ENCODE measurements at regions not wholly inside any gene's neighbourhood (a gene's known extent, or its start where the extent isn't known, plus 50 kb on each side); places are given as distances from the start of the nearest gene placed in this dataset.
"Not testable (repeated sequence)": the region's sequence is repeated elsewhere in the genome, so short reads cannot be mapped to it uniquely, and the experiment has no call there.

GRCh38 chr21:6035474-6036155 lies 4485.8 kb upstream of the TPTE start:
- H3K4me1 Mint-ChIP-seq (ENCODE audit: low read depth); H3K4me3 Mint-ChIP-seq; H3K36me3 Mint-ChIP-seq (ENCODE audit: low read depth); DNase-seq; H3K27me3 Mint-ChIP-seq; H3K9me3 Mint-ChIP-seq; ATAC-seq; intact Hi-C loops (cut with micrococcal nuclease); CTCF ChIA-PET; POLR2A ChIA-PET; H3K27ac Mint-ChIP-seq: not testable (repeated sequence)

- CTCF ChIA-PET, H3K27ac Mint-ChIP-seq: not testable (repeated sequence)
Measured at GRCh38 chr21:6039224-6039623, 4482.2 kb upstream of the TPTE start.

GRCh38 chr21:6040095-6040494 lies 4481.3 kb upstream of the TPTE start:
- POLR2A ChIA-PET; H3K27ac Mint-ChIP-seq; DNase-seq; H3K4me3 Mint-ChIP-seq; CTCF ChIA-PET; H3K36me3 Mint-ChIP-seq (ENCODE audit: low read depth); H3K9me3 Mint-ChIP-seq; H3K27me3 Mint-ChIP-seq; ATAC-seq; intact Hi-C loops (cut with micrococcal nuclease); H3K4me1 Mint-ChIP-seq (ENCODE audit: low read depth): not testable (repeated sequence)

More at GRCh38 chr21:6039224-6039623, 4482.2 kb upstream of the TPTE start:
- DNase-seq; H3K4me1 Mint-ChIP-seq (ENCODE audit: low read depth); ATAC-seq; H3K27me3 Mint-ChIP-seq; H3K9me3 Mint-ChIP-seq; H3K36me3 Mint-ChIP-seq (ENCODE audit: low read depth); intact Hi-C loops (cut with micrococcal nuclease); POLR2A ChIA-PET; H3K4me3 Mint-ChIP-seq: not testable (repeated sequence)

- H3K36me3 Mint-ChIP-seq (ENCODE audit: low read depth); H3K4me3 Mint-ChIP-seq; intact Hi-C loops (cut with micrococcal nuclease); H3K9me3 Mint-ChIP-seq; POLR2A ChIA-PET; CTCF ChIA-PET; H3K27ac Mint-ChIP-seq; H3K27me3 Mint-ChIP-seq; H3K4me1 Mint-ChIP-seq (ENCODE audit: low read depth): not testable (repeated sequence)
- ATAC-seq (peak; percentile 94), DNase-seq (peak; percentile 0)
Measured at GRCh38 chr21:6043430-6044275, 4477.7 kb upstream of the TPTE start.

- H3K27me3 Mint-ChIP-seq; CTCF ChIA-PET; intact Hi-C loops (cut with micrococcal nuclease): not testable (repeated sequence)
Measured at GRCh38 chr21:6044695-6045094, 4476.7 kb upstream of the TPTE start.

GRCh38 chr21:6049930-6050329 lies 4471.5 kb upstream of the TPTE start:
- H3K9me3 Mint-ChIP-seq = not testable (repeated sequence)

More at GRCh38 chr21:6044695-6045094, 4476.7 kb upstream of the TPTE start:
- H3K4me1 Mint-ChIP-seq (ENCODE audit: low read depth); H3K27ac Mint-ChIP-seq; POLR2A ChIA-PET; ATAC-seq; H3K4me3 Mint-ChIP-seq; DNase-seq; H3K36me3 Mint-ChIP-seq (ENCODE audit: low read depth); H3K9me3 Mint-ChIP-seq: not testable (repeated sequence)

GRCh38 chr21:6052109-6052508 lies 4469.3 kb upstream of the TPTE start:
- CTCF ChIA-PET; H3K36me3 Mint-ChIP-seq (ENCODE audit: low read depth); DNase-seq; H3K4me1 Mint-ChIP-seq (ENCODE audit: low read depth); H3K27ac Mint-ChIP-seq; POLR2A ChIA-PET; ATAC-seq; H3K9me3 Mint-ChIP-seq; H3K4me3 Mint-ChIP-seq; intact Hi-C loops (cut with micrococcal nuclease); H3K27me3 Mint-ChIP-seq: not testable (repeated sequence)

More at GRCh38 chr21:6049930-6050329, 4471.5 kb upstream of the TPTE start:
- CTCF ChIA-PET; POLR2A ChIA-PET; H3K36me3 Mint-ChIP-seq (ENCODE audit: low read depth); intact Hi-C loops (cut with micrococcal nuclease); H3K4me1 Mint-ChIP-seq (ENCODE audit: low read depth); H3K27me3 Mint-ChIP-seq; H3K4me3 Mint-ChIP-seq; DNase-seq; ATAC-seq; H3K27ac Mint-ChIP-seq: not testable (repeated sequence)

- DNase-seq; H3K9me3 Mint-ChIP-seq; H3K27ac Mint-ChIP-seq; H3K27me3 Mint-ChIP-seq; ATAC-seq; intact Hi-C loops (cut with micrococcal nuclease); CTCF ChIA-PET; H3K4me3 Mint-ChIP-seq; H3K4me1 Mint-ChIP-seq (ENCODE audit: low read depth); H3K36me3 Mint-ChIP-seq (ENCODE audit: low read depth); POLR2A ChIA-PET: not testable (repeated sequence)
Measured at GRCh38 chr21:6053145-6053544, 4468.2 kb upstream of the TPTE start.

GRCh38 chr21:6058997-6059396 lies 4462.4 kb upstream of the TPTE start:
- H3K27me3 Mint-ChIP-seq; POLR2A ChIA-PET; H3K4me3 Mint-ChIP-seq; CTCF ChIA-PET; intact Hi-C loops (cut with micrococcal nuclease); ATAC-seq; H3K27ac Mint-ChIP-seq; H3K4me1 Mint-ChIP-seq (ENCODE audit: low read depth); H3K36me3 Mint-ChIP-seq (ENCODE audit: low read depth); H3K9me3 Mint-ChIP-seq; DNase-seq: not testable (repeated sequence)

GRCh38 chr21:6060054-6060681 lies 4461.2 kb upstream of the TPTE start:
- POLR2A ChIA-PET; ATAC-seq; H3K4me3 Mint-ChIP-seq; H3K27me3 Mint-ChIP-seq; DNase-seq; CTCF ChIA-PET; H3K4me1 Mint-ChIP-seq (ENCODE audit: low read depth); H3K27ac Mint-ChIP-seq; H3K36me3 Mint-ChIP-seq (ENCODE audit: low read depth); H3K9me3 Mint-ChIP-seq; intact Hi-C loops (cut with micrococcal nuclease): not testable (repeated sequence)

GRCh38 chr21:6066320-6066985 lies 4454.9 kb upstream of the TPTE start:
- DNase-seq; POLR2A ChIA-PET; CTCF ChIA-PET; intact Hi-C loops (cut with micrococcal nuclease); H3K36me3 Mint-ChIP-seq (ENCODE audit: low read depth); H3K27me3 Mint-ChIP-seq; H3K9me3 Mint-ChIP-seq; H3K27ac Mint-ChIP-seq; ATAC-seq; H3K4me1 Mint-ChIP-seq (ENCODE audit: low read depth); H3K4me3 Mint-ChIP-seq: not testable (repeated sequence)
